GM12878 (cell line): ENCODE measurements at regions not wholly inside any gene's neighbourhood (a gene's known extent, or its start where the extent isn't known, plus 50 kb on each side); places are given as distances from the start of the nearest gene placed in this dataset.

Experiments used
- ATAC-seq: fragments of 200-7000 bp; cut with Tn5 transposase; 3 replicates; pipeline ENCODE4 v1.9.1; 2020; ENCODE audit warnings: mild to moderate bottlenecking, moderate library complexity
- BruUV-seq: library from RNA; stranded (reverse); fragments of 400-500 nt; replicated peaks from 2 replicates; lab custom pipeline; 2021; lab: Mats Ljungman, UMichigan
- CTCF ChIA-PET: fragments of 300-600 bp; sonication (Branson Sonifier 250); formaldehyde crosslinking; extraction: SDS; loops from one replicate; lab custom pipeline; 2021; ENCODE audit warnings: inconsistent platforms; lab: Yijun Ruan, JAX
- POLR2A ChIA-PET: fragments of 350-600 bp; formaldehyde crosslinking; extraction: SDS; loops from one replicate; lab custom pipeline; 2021; ENCODE audit warnings: inconsistent platforms; lab: Charles Lee
- RAD21 ChIA-PET: fragments of 300-600 bp; sonication (Branson Sonifier 250); formaldehyde crosslinking; loops from one replicate; lab custom pipeline; 2023; ENCODE audit warnings: antibody characterized with exemption; ENCODE audit not compliant: unreplicated experiment; lab: Charles Lee
- SMC1A ChIA-PET: fragments of 300-600 bp; sonication (Branson Sonifier 250); formaldehyde crosslinking; loops from one replicate; lab custom pipeline; 2023; ENCODE audit not compliant: unreplicated experiment, uncharacterized antibody; lab: Charles Lee
- DNase-seq: peaks from one replicate; pipeline ENCODE4 v3.0.0-alpha.2; 2011; ENCODE audit warnings: low read depth, low spot score
- FAIRE-seq: peaks from 3 replicates; lab custom pipeline; 2011; peaks lifted over from hg19 to GRCh38; lab: Jason Lieb, UNC
- H2AFZ ChIP-seq: 2 replicates; pipeline ENCODE4 v1.6.0; 2011; ENCODE audit warnings: low read depth, low read length, control low read depth; ENCODE audit not compliant: control insufficient read depth
- H3K27ac ChIP-seq: 2 replicates; pipeline ENCODE4 v1.5.1; 2011; ENCODE audit warnings: control low read depth; ENCODE audit not compliant: control insufficient read depth, insufficient read depth
- H3K27me3 ChIP-seq, 2 experiments: replicated peaks in 1 of 2; 2 replicates each; pipeline versions ENCODE4 v1.6.0 to v1.6.1; 2011; ENCODE audit warnings: low read length in 1 of 2; ENCODE audit not compliant: control insufficient read depth in 2 of 2, insufficient read depth in 2 of 2
- H3K36me3 ChIP-seq, 2 experiments: 2 replicates each; pipeline ENCODE4 v1.5.1; 2011; ENCODE audit warnings: low read length in 1 of 2; ENCODE audit not compliant: control insufficient read depth in 2 of 2, insufficient read depth in 2 of 2
- H3K4me1 ChIP-seq: 2 replicates; pipeline ENCODE4 v1.6.1; 2011; ENCODE audit warnings: mild to moderate bottlenecking, low read length, moderate library complexity, mixed read lengths; ENCODE audit not compliant: control insufficient read depth, insufficient read depth
- H3K4me2 ChIP-seq: 2 replicates; pipeline ENCODE4 v1.6.0; 2011; ENCODE audit warnings: control low read depth; ENCODE audit not compliant: control insufficient read depth, insufficient read depth
- H3K4me3 ChIP-seq: fragments of 200-600 bp; sonication (generic); 2 replicates; pipeline ENCODE4 v1.5.1; 2016
- H3K79me2 ChIP-seq: 2 replicates; pipeline ENCODE4 v1.6.0; 2011; ENCODE audit warnings: low read length; ENCODE audit not compliant: control insufficient read depth, insufficient read depth
- H3K9ac ChIP-seq: 2 replicates; pipeline ENCODE4 v1.8.0; 2011; ENCODE audit warnings: low read length, control low read depth, mixed read lengths; ENCODE audit not compliant: control insufficient read depth, insufficient read depth
- H3K9me3 ChIP-seq: replicated peaks from 3 replicates; pipeline ENCODE4 v1.5.1; 2011; ENCODE audit warnings: mild to moderate bottlenecking, low read length; ENCODE audit not compliant: control insufficient read depth, insufficient read depth
- H4K20me1 ChIP-seq: 2 replicates; pipeline ENCODE4 v1.6.0; 2011; ENCODE audit not compliant: control insufficient read depth, insufficient read depth
- ASH2L ChIP-seq: fragments of 300-600, 200-600 bp; sonication (generic); IDR thresholded peaks from 2 replicates; pipeline ENCODE4 v1.6.1; 2017; ENCODE audit warnings: low read depth, mild to moderate bottlenecking, borderline replicate concordance
- CHD1 ChIP-seq: IDR thresholded peaks from 2 replicates; pipeline ENCODE4 v1.6.1; 2012; ENCODE audit warnings: low read depth, low read length, improper control_type of control experiment
- CREM ChIP-seq: IDR thresholded peaks from 2 replicates; pipeline ENCODE4 v1.6.1; 2014; ENCODE audit warnings: antibody characterized with exemption, low read depth
- EZH2 ChIP-seq: IDR thresholded peaks from 2 replicates; pipeline ENCODE4 v1.6.1; 2012; ENCODE audit warnings: low read depth, mild to moderate bottlenecking, control low read depth, inconsistent platforms, low read length, borderline replicate concordance; ENCODE audit not compliant: control insufficient read depth
- FOXM1 ChIP-seq: IDR thresholded peaks from 2 replicates; pipeline ENCODE4 v1.6.1; 2012; ENCODE audit warnings: low read depth, mild to moderate bottlenecking, inconsistent platforms, low read length, moderate library complexity
- JUNB ChIP-seq: IDR thresholded peaks from 2 replicates; pipeline ENCODE4 v1.6.1; 2016; ENCODE audit warnings: antibody characterized with exemption, mild to moderate bottlenecking
- MYB ChIP-seq: fragments of 150-350 bp; IDR thresholded peaks from 2 replicates; pipeline ENCODE4 v1.6.1; 2014; ENCODE audit warnings: mild to moderate bottlenecking, low read depth, low read length, borderline replicate concordance
- RAD21 ChIP-seq: IDR thresholded peaks from 2 replicates; pipeline ENCODE4 v1.6.1; 2011; ENCODE audit warnings: mild to moderate bottlenecking, low read depth, low read length, moderate library complexity; ENCODE audit not compliant: insufficient read depth
- RBBP5 ChIP-seq: fragments of 200-600 bp; sonication (generic); conservative IDR thresholded peaks from 2 replicates; pipeline ENCODE4 v1.6.1; 2016
- SIX5 ChIP-seq: IDR thresholded peaks from 2 replicates; pipeline ENCODE4 v1.6.1; 2011; ENCODE audit warnings: mild to moderate bottlenecking, low read depth, low read length, moderate library complexity; ENCODE audit not compliant: severe bottlenecking
- SMC3 ChIP-seq: IDR thresholded peaks from 2 replicates; pipeline ENCODE4 v1.6.1; 2011; ENCODE audit warnings: low read length, improper control_type of control experiment, borderline replicate concordance
- TBL1XR1 ChIP-seq: IDR thresholded peaks from 2 replicates; pipeline ENCODE4 v1.6.1; 2012; ENCODE audit warnings: low read depth, low read length, improper control_type of control experiment
- WRNIP1 ChIP-seq: IDR thresholded peaks from 2 replicates; pipeline ENCODE4 v1.6.1; 2011; ENCODE audit warnings: low read depth, low read length, improper control_type of control experiment, borderline replicate concordance
- ZNF687 ChIP-seq: fragments of 450-650 bp; IDR thresholded peaks from 2 replicates; pipeline ENCODE4 v1.6.1; 2017; ENCODE audit warnings: mild to moderate bottlenecking, moderate library complexity
- ZSCAN29 ChIP-seq: fragments of 450-650 bp; IDR thresholded peaks from 2 replicates; pipeline ENCODE4 v1.6.1; 2017; ENCODE audit warnings: mild to moderate bottlenecking, moderate library complexity
- WGBS: methylation state at CpG from one replicate; pipeline ENCODE4 v1.1.6; 2016; ENCODE audit warnings: low lambda C conversion rate; ENCODE audit not compliant: insufficient replicate concordance, insufficient coverage; ENCODE audit errors: missing lambda C conversion rate; 5-methylcytosine and 5-hydroxymethylcytosine counted together
- in situ Hi-C: fragments of 300-500 bp; cut with MboI; formaldehyde crosslinking; loops from 9 replicates; pipeline ENCODE4 v1.14.3; 2018; ENCODE audit warnings: mixed read lengths
- intact Hi-C: fragments of 100-400 bp; cut with micrococcal nuclease; formaldehyde crosslinking; loops from one replicate; pipeline ENCODE4 v1.14.2; 2022; ENCODE audit not compliant: unreplicated experiment
- TF ChIP-seq, protein P1 (sequence below): IDR thresholded peaks from 2 replicates; pipeline ENCODE4 v1.6.1; 2011; ENCODE audit warnings: mild to moderate bottlenecking, low read depth, low read length, moderate library complexity; ENCODE audit not compliant: insufficient replicate concordance
- TF ChIP-seq, protein P2 (sequence below), 3 experiments: IDR thresholded peaks in 2 of 3; conservative IDR thresholded peaks in 1 of 3; 2 replicates each; pipeline ENCODE4 v1.5.1; 2011; ENCODE audit warnings: low read depth in 3 of 3, low read length in 3 of 3, mild to moderate bottlenecking in 3 of 3, control low read depth in 2 of 3, moderate library complexity in 2 of 3, inconsistent platforms in 1 of 3, mixed read lengths in 1 of 3; ENCODE audit not compliant: control insufficient read depth in 2 of 3, insufficient read depth in 1 of 3; ENCODE audit errors: extremely low read depth in 1 of 3

DNA sequence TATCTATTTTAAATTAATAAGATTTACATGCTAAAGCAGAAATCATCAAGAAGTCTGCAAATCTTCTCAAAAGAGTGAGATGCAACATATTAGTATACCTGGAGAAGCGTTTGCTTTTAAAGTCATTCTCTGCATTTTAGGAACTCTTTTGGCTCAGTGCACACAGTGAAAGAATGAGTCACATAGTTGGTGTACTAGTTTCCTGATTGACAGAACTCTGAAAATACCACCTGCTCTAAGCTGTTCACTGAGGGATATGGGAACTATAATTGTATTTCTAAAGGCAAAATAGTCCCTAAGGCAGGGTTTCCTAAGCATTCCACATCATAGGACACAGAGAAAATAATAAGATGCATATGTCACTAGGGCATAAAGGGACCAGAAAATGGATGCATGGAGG is 838.5 kb downstream of the DIPK2A start:
- ChIA-PET RAD21 (no interaction called here), SMC1A (no interaction called here), POLR2A (no interaction called here), CTCF (no interaction called here)
- no TSS peak for BruUV-seq
- H2AFZ ChIP-seq = no peak overlapping the region
- no peak overlapping the region for H3K9ac ChIP-seq
- no peak overlapping the region for H3K27ac ChIP-seq
- H4K20me1 ChIP-seq = no peaks in the 10 kb centered on the region
- DNase-seq (peak; percentile 17), FAIRE-seq (peak; percentile 78), ATAC-seq (peak; percentile 76)
- H3K4me1 ChIP-seq = no peaks in the 10 kb centered on the region
- 0% methylated on average over 1 of the region's 1 CpG for WGBS
- in situ Hi-C loops (no loop called here), intact Hi-C loops (no loop called here)
- H3K9me3 ChIP-seq = no peaks in the 10 kb centered on the region
- H3K4me2 ChIP-seq = 0 out of 2 replicates have a peak overlapping the region, but pooled peaks have one; percentile 5
- no peak overlapping the region for H3K4me3 ChIP-seq
- no peaks in the 10 kb centered on the region for H3K79me2 ChIP-seq
- H3K27me3 ChIP-seq = no peaks in the 10 kb centered on the region
- no peaks in the 10 kb centered on the region for H3K36me3 ChIP-seq
- TF ChIP-seq, protein P1, sequence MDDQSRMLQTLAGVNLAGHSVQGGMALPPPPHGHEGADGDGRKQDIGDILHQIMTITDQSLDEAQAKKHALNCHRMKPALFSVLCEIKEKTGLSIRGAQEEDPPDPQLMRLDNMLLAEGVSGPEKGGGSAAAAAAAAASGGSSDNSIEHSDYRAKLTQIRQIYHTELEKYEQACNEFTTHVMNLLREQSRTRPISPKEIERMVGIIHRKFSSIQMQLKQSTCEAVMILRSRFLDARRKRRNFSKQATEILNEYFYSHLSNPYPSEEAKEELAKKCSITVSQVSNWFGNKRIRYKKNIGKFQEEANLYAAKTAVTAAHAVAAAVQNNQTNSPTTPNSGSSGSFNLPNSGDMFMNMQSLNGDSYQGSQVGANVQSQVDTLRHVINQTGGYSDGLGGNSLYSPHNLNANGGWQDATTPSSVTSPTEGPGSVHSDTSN = no peak
- TF ChIP-seq ASH2L (no peak), RAD21 (no peak), FOXM1 (0 out of 2 replicates have a peak, but pooled peaks have one; percentile 10), ZNF687 (no peak), SMC3 (no peak), ZSCAN29 (no peak), MYB (no peak), RBBP5 (no peak), CHD1 (no peak), EZH2 (no peak), SIX5 (no peak), CREM (no peak), TBL1XR1 (no peak), JUNB (peak; percentile 42; the same call in 1 of the 2 replicates), WRNIP1 (no peak)
- TF ChIP-seq, protein P2, sequence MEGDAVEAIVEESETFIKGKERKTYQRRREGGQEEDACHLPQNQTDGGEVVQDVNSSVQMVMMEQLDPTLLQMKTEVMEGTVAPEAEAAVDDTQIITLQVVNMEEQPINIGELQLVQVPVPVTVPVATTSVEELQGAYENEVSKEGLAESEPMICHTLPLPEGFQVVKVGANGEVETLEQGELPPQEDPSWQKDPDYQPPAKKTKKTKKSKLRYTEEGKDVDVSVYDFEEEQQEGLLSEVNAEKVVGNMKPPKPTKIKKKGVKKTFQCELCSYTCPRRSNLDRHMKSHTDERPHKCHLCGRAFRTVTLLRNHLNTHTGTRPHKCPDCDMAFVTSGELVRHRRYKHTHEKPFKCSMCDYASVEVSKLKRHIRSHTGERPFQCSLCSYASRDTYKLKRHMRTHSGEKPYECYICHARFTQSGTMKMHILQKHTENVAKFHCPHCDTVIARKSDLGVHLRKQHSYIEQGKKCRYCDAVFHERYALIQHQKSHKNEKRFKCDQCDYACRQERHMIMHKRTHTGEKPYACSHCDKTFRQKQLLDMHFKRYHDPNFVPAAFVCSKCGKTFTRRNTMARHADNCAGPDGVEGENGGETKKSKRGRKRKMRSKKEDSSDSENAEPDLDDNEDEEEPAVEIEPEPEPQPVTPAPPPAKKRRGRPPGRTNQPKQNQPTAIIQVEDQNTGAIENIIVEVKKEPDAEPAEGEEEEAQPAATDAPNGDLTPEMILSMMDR (IDR thresholded peaks at IDR 0.05 in 2 of 3, conservative IDR thresholded peaks at IDR 0.05 in 1 of 3; ENCODE audit: control insufficient read depth in 2 of 3, extremely low read depth in 1 of 3, insufficient read depth in 1 of 3, low read depth in 3 of 3, low read length in 3 of 3) = no peak
